ENCODE measurements at regions not wholly inside any gene's neighbourhood (a gene's known extent, or its start where the extent isn't known, plus 50 kb on each side); places are given as distances from the start of the nearest gene placed in this dataset.

DNA sequence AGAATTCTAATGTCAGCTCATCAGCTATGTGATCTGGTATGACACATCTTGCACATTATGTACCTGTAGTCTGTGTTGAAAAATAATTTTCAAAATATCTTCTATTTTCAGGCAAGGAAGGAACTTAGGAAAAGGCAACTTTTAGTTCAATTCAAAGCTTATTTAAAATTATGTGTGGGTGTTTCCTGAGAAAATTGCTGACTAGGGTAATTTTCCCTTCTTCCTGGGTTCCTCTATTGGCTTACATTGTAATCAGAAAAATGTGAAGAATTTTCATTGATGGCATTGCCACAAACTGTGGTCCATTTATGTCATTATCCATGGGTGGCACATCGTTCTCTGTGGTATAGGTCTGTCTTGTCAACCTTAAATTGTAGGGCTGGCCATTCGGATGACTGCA lies 328.7 kb upstream of the SGCD start:
- ChIA-PET POLR2A (no interaction called here), RAD21 (ENCODE audit: low non-redundant PET in 1 of 2, low total read pairs in 2 of 2, uncharacterized antibody in 2 of 2, unreplicated experiment in 2 of 2) (no interaction called here), CTCF (no interaction called here)
- Histone ChIP-seq H4K20me1 (ENCODE audit: insufficient read depth) (no peaks in the 10 kb centered on the region), H3K27ac (ENCODE audit: low read depth, low read length) (no peak overlapping the region), H3K9me2 (ENCODE audit: insufficient read depth) (no peaks in the 10 kb centered on the region), H2AFZ (ENCODE audit: low read depth, low read length, poor library complexity, severe bottlenecking) (no peak overlapping the region), H3K9me3 (ENCODE audit: control insufficient read depth in 1 of 2, insufficient read depth in 1 of 2, low read depth in 1 of 2, low read length in 2 of 2) (peaks cover 0 to 6% of the 10 kb centered on the region in 2 experiments; a peak in 2 of 4 replicates), H3K4me2 (ENCODE audit: low read length) (no peak overlapping the region), H3K27me3 (ENCODE audit: insufficient read depth, low read length) (no peaks in the 10 kb centered on the region), H3K4me3 (replicated peaks in 1 of 2; ENCODE audit: low read depth in 1 of 2, low read length in 2 of 2) (no peak overlapping the region), H3K4me1 (ENCODE audit: control insufficient read depth in 1 of 2, insufficient read depth in 2 of 2, low read length in 2 of 2) (no peaks in the 10 kb centered on the region), H3K9ac (ENCODE audit: low read length) (no peak overlapping the region), H3K79me2 (ENCODE audit: insufficient read depth, low read length) (no peaks in the 10 kb centered on the region), H3K36me3 (ENCODE audit: control insufficient read depth in 1 of 2, insufficient read depth in 2 of 2, low read length in 2 of 2) (no peaks in the 10 kb centered on the region)
- DNase-seq (ENCODE audit: low read depth, low spot score) (no peak), ATAC-seq (no peak)
- no peak for TF ChIP-seq SIN3A (IDR thresholded peaks at IDR 0.05; ENCODE audit: low read depth)
- no peak for TF ChIP-seq RAD21 (IDR thresholded peaks at IDR 0.05; ENCODE audit: low read depth)
- no peak for TF ChIP-seq ELF1 (IDR thresholded peaks at IDR 0.05; ENCODE audit: borderline replicate concordance, low read depth)
- no peak for TF ChIP-seq SP1 (IDR thresholded peaks at IDR 0.05; ENCODE audit: low read depth)
- TF ChIP-seq YY1 (IDR thresholded peaks at IDR 0.05; ENCODE audit: extremely low read depth, insufficient replicate concordance, low read depth, low read length) = no peak
- TF ChIP-seq EGR1 (IDR thresholded peaks at IDR 0.05; ENCODE audit: low read depth) = no peak
- no peak for TF ChIP-seq POLR2AphosphoS5 (IDR thresholded peaks at IDR 0.05; ENCODE audit: low read depth, low read length)
- TF ChIP-seq POLR2A (IDR thresholded peaks at IDR 0.05; ENCODE audit: borderline replicate concordance, extremely low read depth, insufficient read depth, insufficient read length) = no peak
- no peak for TF ChIP-seq ZNF274 (IDR thresholded peaks at IDR 0.05; ENCODE audit: low read depth, low read length)
- no peak for TF ChIP-seq ZFX (IDR thresholded peaks at IDR 0.05)
- TF ChIP-seq SRF (IDR thresholded peaks at IDR 0.05; ENCODE audit: low read depth) = no peak
- intact Hi-C loops (cut with micrococcal nuclease) = no loop called here
- no TSS peak for BruUV-seq (replicated peaks)

DNA sequence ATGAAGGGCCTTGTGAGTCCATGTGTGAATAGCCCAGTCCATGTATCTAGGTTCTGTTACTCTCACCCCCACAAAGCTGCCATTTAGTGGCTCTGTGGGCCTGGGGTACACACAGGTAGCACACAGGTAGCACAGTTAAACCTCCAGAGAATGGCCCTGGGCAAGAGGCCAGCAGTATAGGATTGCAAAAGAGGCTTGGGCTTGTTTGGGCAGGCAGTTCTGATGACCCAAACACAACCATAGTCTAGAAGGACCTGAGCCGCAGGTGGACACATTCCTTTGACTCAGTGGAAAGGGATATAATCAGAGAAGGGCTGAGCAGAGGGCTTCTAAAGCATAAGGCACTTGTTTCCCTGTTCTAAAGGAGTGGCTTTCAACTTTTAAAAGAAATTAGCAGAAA lies 326.8 kb upstream of the SGCD start:
- Histone ChIP-seq H3K4me3 (replicated peaks in 1 of 2; ENCODE audit: low read depth in 1 of 2, low read length in 2 of 2) (no peak overlapping the region), H3K9ac (ENCODE audit: low read length) (no peak overlapping the region), H3K79me2 (ENCODE audit: insufficient read depth, low read length) (no peaks in the 10 kb centered on the region), H4K20me1 (ENCODE audit: insufficient read depth) (no peaks in the 10 kb centered on the region), H3K4me1 (ENCODE audit: control insufficient read depth in 1 of 2, insufficient read depth in 2 of 2, low read length in 2 of 2) (no peaks in the 10 kb centered on the region), H3K27me3 (ENCODE audit: insufficient read depth, low read length) (no peaks in the 10 kb centered on the region), H3K9me3 (ENCODE audit: control insufficient read depth in 1 of 2, insufficient read depth in 1 of 2, low read depth in 1 of 2, low read length in 2 of 2) (peaks cover 0 to 6% of the 10 kb centered on the region in 2 experiments; a peak in 1 of 4 replicates), H2AFZ (ENCODE audit: low read depth, low read length, poor library complexity, severe bottlenecking) (no peak overlapping the region), H3K9me2 (ENCODE audit: insufficient read depth) (no peaks in the 10 kb centered on the region), H3K36me3 (ENCODE audit: control insufficient read depth in 1 of 2, insufficient read depth in 2 of 2, low read length in 2 of 2) (no peaks in the 10 kb centered on the region), H3K27ac (ENCODE audit: low read depth, low read length) (no peak overlapping the region), H3K4me2 (ENCODE audit: low read length) (no peak overlapping the region)
- no TSS peak for BruUV-seq (replicated peaks)
- ChIA-PET CTCF (no interaction called here), POLR2A (no interaction called here), RAD21 (ENCODE audit: low non-redundant PET in 1 of 2, low total read pairs in 2 of 2, uncharacterized antibody in 2 of 2, unreplicated experiment in 2 of 2) (no interaction called here)
- DNase-seq (ENCODE audit: low read depth, low spot score) = no peak
- intact Hi-C loops (cut with micrococcal nuclease) = no loop called here
- ATAC-seq = no peak
- no peak for TF ChIP-seq SRF (IDR thresholded peaks at IDR 0.05; ENCODE audit: low read depth)
- TF ChIP-seq, protein P1, sequence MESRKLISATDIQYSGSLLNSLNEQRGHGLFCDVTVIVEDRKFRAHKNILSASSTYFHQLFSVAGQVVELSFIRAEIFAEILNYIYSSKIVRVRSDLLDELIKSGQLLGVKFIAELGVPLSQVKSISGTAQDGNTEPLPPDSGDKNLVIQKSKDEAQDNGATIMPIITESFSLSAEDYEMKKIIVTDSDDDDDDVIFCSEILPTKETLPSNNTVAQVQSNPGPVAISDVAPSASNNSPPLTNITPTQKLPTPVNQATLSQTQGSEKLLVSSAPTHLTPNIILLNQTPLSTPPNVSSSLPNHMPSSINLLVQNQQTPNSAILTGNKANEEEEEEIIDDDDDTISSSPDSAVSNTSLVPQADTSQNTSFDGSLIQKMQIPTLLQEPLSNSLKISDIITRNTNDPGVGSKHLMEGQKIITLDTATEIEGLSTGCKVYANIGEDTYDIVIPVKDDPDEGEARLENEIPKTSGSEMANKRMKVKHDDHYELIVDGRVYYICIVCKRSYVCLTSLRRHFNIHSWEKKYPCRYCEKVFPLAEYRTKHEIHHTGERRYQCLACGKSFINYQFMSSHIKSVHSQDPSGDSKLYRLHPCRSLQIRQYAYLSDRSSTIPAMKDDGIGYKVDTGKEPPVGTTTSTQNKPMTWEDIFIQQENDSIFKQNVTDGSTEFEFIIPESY (IDR thresholded peaks at IDR 0.05; ENCODE audit: extremely low read depth, insufficient replicate concordance, low read length) = no peak
- no peak for TF ChIP-seq YY1 (IDR thresholded peaks at IDR 0.05; ENCODE audit: extremely low read depth, insufficient replicate concordance, low read depth, low read length)
- TF ChIP-seq EGR1 (IDR thresholded peaks at IDR 0.05; ENCODE audit: low read depth) = no peak
- TF ChIP-seq, protein P2, sequence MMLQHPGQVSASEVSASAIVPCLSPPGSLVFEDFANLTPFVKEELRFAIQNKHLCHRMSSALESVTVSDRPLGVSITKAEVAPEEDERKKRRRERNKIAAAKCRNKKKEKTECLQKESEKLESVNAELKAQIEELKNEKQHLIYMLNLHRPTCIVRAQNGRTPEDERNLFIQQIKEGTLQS (IDR thresholded peaks at IDR 0.05) = no peak
- no peak for TF ChIP-seq CEBPB (IDR thresholded peaks at IDR 0.05; ENCODE audit: low read depth)
- no peak for TF ChIP-seq JUND (IDR thresholded peaks at IDR 0.05)
- TF ChIP-seq EZH2phosphoT487 (IDR thresholded peaks at IDR 0.05; ENCODE audit: borderline replicate concordance) = no peak
- TF ChIP-seq POLR2A (IDR thresholded peaks at IDR 0.05; ENCODE audit: borderline replicate concordance, extremely low read depth, insufficient read depth, insufficient read length) = no peak
- TF ChIP-seq SIN3A (IDR thresholded peaks at IDR 0.05; ENCODE audit: low read depth) = no peak
- no peak for TF ChIP-seq TCF7L2 (IDR thresholded peaks at IDR 0.05; ENCODE audit: borderline replicate concordance, extremely low read depth, insufficient read depth, insufficient read length)
